Activated B cell treated with CpG ODN at 0.5 μM for 24 hours (primary cell): ENCODE measurements at regions not wholly inside any gene's neighbourhood (a gene's known extent, or its start where the extent isn't known, plus 50 kb on each side); places are given as distances from the start of the nearest gene placed in this dataset.

Experiments used
- ATAC-seq: fragments of 200-7000 bp; cut with Tn5 transposase; one replicate; pipeline ENCODE4 v1.10.0; 2021; ENCODE audit warnings: low read depth, mild to moderate bottlenecking, moderate library complexity
- CTCF ChIA-PET: fragments of 350-600 bp; sonication (Branson Sonifier 250); formaldehyde crosslinking; loops from one replicate; lab custom pipeline; 2021; ENCODE audit warnings: antibody characterized with exemption; lab: Charles Lee
- POLR2A ChIA-PET: fragments of 350-600 bp; sonication (Branson Sonifier 250); formaldehyde crosslinking; loops from one replicate; lab custom pipeline; 2021; ENCODE audit warnings: antibody characterized with exemption; lab: Charles Lee
- DNase-seq: peaks from one replicate; pipeline ENCODE4 v3.0.0; 2022
- H3K27ac Mint-ChIP-seq: one replicate; pipeline ENCODE4 v1.8.0; 2020; ENCODE audit warnings: mixed read lengths
- H3K27me3 Mint-ChIP-seq: one replicate; pipeline ENCODE4 v1.8.0; 2021; ENCODE audit warnings: mixed read lengths
- H3K36me3 Mint-ChIP-seq: one replicate; pipeline ENCODE4 v1.8.0; 2021; ENCODE audit warnings: low read depth, mixed read lengths
- H3K4me1 Mint-ChIP-seq: one replicate; pipeline ENCODE4 v1.8.0; 2021; ENCODE audit warnings: mixed read lengths
- H3K4me3 Mint-ChIP-seq: one replicate; pipeline ENCODE4 v1.8.0; 2020; ENCODE audit warnings: mild to moderate bottlenecking, mixed read lengths
- H3K9me3 Mint-ChIP-seq: one replicate; pipeline ENCODE4 v1.8.0; 2020; ENCODE audit warnings: mixed read lengths
- CTCF ChIP-seq: fragments of 200-600 bp; IDR thresholded peaks from one replicate; pipeline ENCODE4 v1.8.0; 2022; ENCODE audit warnings: antibody characterized with exemption, mild to moderate bottlenecking
- intact Hi-C: fragments of 100-400 bp; cut with micrococcal nuclease; formaldehyde crosslinking; loops from one replicate; pipeline ENCODE4 v1.15.1; 2024

GRCh38 chr10:123346581-123346980 lies 192.4 kb downstream of the BUB3 start:
- no peaks in the 10 kb centered on the region for H3K9me3 Mint-ChIP-seq
- H3K27ac Mint-ChIP-seq = no peak overlapping the region
- no peak for TF ChIP-seq CTCF
- ATAC-seq = no peak
- H3K27me3 Mint-ChIP-seq = peaks cover 12% of the 10 kb centered on the region
- no peak overlapping the region for H3K4me3 Mint-ChIP-seq
- POLR2A ChIA-PET = no interaction called here
- CTCF ChIA-PET = no interaction called here
- H3K4me1 Mint-ChIP-seq = no peaks in the 10 kb centered on the region
- intact Hi-C loops = no loop called here
- H3K36me3 Mint-ChIP-seq = no peaks in the 10 kb centered on the region
- DNase-seq = no peak

GRCh38 chr10:123348691-123349572 lies 194.7 kb downstream of the BUB3 start:
- Mint-ChIP-seq H3K4me1 (no peaks in the 10 kb centered on the region), H3K9me3 (no peaks in the 10 kb centered on the region), H3K4me3 (no peak overlapping the region), H3K36me3 (no peaks in the 10 kb centered on the region), H3K27me3 (peaks cover 7% of the 10 kb centered on the region), H3K27ac (no peak overlapping the region)
- ChIA-PET POLR2A (no interaction called here), CTCF (no interaction called here)
- ATAC-seq (no peak), DNase-seq (no peak)
- TF ChIP-seq CTCF = no peak
- intact Hi-C loops = no loop called here

- POLR2A ChIA-PET = no interaction called here
These were observed 197.5 kb downstream of the BUB3 start for GRCh38 chr10:123351715-123352114.

GRCh38 chr10:123354521-123354920 lies 200.3 kb downstream of the BUB3 start:
- H3K27ac Mint-ChIP-seq = no peak overlapping the region
- ATAC-seq (no peak), DNase-seq (no peak)
- intact Hi-C loops = no loop called here
- peaks cover 6% of the 10 kb centered on the region for H3K27me3 Mint-ChIP-seq
- H3K9me3 Mint-ChIP-seq = no peaks in the 10 kb centered on the region
- no peak for TF ChIP-seq CTCF
- H3K4me3 Mint-ChIP-seq = no peak overlapping the region
- H3K36me3 Mint-ChIP-seq = no peaks in the 10 kb centered on the region
- ChIA-PET CTCF (no interaction called here), POLR2A (no interaction called here)
- H3K4me1 Mint-ChIP-seq = no peaks in the 10 kb centered on the region

More at GRCh38 chr10:123351715-123352114, 197.5 kb downstream of the BUB3 start:
- intact Hi-C loops = no loop called here
- Mint-ChIP-seq H3K36me3 (no peaks in the 10 kb centered on the region), H3K4me3 (no peak overlapping the region), H3K27me3 (peaks cover 8% of the 10 kb centered on the region), H3K9me3 (no peaks in the 10 kb centered on the region), H3K27ac (no peak overlapping the region), H3K4me1 (no peaks in the 10 kb centered on the region)
- CTCF ChIA-PET = no interaction called here
- ATAC-seq = no peak
- TF ChIP-seq CTCF = no peak
- no peak for DNase-seq

GRCh38 chr10:123355748-123356481 lies 201.7 kb downstream of the BUB3 start:
- no peak for ATAC-seq
- no peak for TF ChIP-seq CTCF
- no peaks in the 10 kb centered on the region for H3K4me1 Mint-ChIP-seq
- no peaks in the 10 kb centered on the region for H3K36me3 Mint-ChIP-seq
- ChIA-PET POLR2A (no interaction called here), CTCF (no interaction called here)
- H3K9me3 Mint-ChIP-seq = no peaks in the 10 kb centered on the region
- intact Hi-C loops = no loop called here
- H3K27ac Mint-ChIP-seq = no peak overlapping the region
- DNase-seq = no peak
- H3K27me3 Mint-ChIP-seq = peaks cover 6% of the 10 kb centered on the region
- no peak overlapping the region for H3K4me3 Mint-ChIP-seq
